SK-N-SH (cell line): ENCODE measurements at regions not wholly inside any gene's neighbourhood (a gene's known extent, or its start where the extent isn't known, plus 50 kb on each side); places are given as distances from the start of the nearest gene placed in this dataset.

Experiments used
- CHD2 ChIP-seq: fragments of 150-350 bp; IDR thresholded peaks from 2 replicates; pipeline ENCODE4 v1.6.1; 2018; ENCODE audit warnings: low read length; ENCODE audit not compliant: partially characterized antibody
- CTCF ChIP-seq: fragments of 200-600 bp; sonication (generic); IDR thresholded peaks from 2 replicates; pipeline ENCODE4 v1.6.1; 2017; ENCODE audit warnings: antibody characterized with exemption, mild to moderate bottlenecking, moderate library complexity
- EZH2phosphoT487 ChIP-seq: fragments of 200-600 bp; sonication (generic); IDR thresholded peaks from 2 replicates; pipeline ENCODE4 v1.6.1; 2017; ENCODE audit warnings: low read depth, mixed run types, mild to moderate bottlenecking, antibody characterized with exemption, moderate library complexity, borderline replicate concordance
- FOSL2 ChIP-seq: IDR thresholded peaks from 2 replicates; pipeline ENCODE4 v1.4.0; 2012; ENCODE audit warnings: low read depth, mild to moderate bottlenecking, moderate library complexity, borderline replicate concordance
- POLR2AphosphoS5 ChIP-seq: IDR thresholded peaks from 2 replicates; pipeline ENCODE4 v1.6.1; 2012; ENCODE audit warnings: low read depth, low read length
- RCOR1 ChIP-seq: fragments of 150-350 bp; IDR thresholded peaks from 2 replicates; pipeline ENCODE4 v1.6.1; 2017; ENCODE audit warnings: antibody characterized with exemption, low read length

- TF ChIP-seq CTCF (no peak), FOSL2 (no peak), POLR2AphosphoS5 (no peak), EZH2phosphoT487 (no peak), CHD2 (no peak), RCOR1 (no peak)
These were observed 134.1 kb upstream of the RAB4A start for GRCh38 chr1:229136822-229137221.
